ENCODE measurements at regions not wholly inside any gene's neighbourhood (a gene's known extent, or its start where the extent isn't known, plus 50 kb on each side); places are given as distances from the start of the nearest gene placed in this dataset.

DNA sequence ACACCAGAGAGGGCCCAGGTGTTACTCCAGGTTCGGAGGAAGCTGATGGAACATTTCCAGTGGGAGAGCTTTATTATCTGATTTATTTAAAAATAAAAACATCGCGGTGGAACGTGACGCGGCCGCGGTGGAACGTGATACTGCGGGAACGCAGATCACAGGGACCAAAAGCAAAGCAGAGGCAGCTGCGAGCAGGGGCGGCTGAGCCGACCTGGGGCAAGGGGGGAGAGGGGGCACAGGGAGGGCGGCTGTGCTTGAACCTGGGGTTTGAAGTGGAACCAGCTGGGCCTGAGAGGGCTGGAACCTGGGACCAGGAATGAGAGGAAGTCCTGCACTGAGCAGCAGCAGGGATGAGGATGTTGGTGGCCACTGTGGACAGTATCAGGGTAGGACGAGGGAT lies 583.5 kb upstream of the SALL3 start:
- DNase-seq, result no peak
- H3K27me3 Mint-ChIP-seq, result no peaks in the 10 kb centered on the region
- H3K27ac Mint-ChIP-seq, result no peak overlapping the region
- H3K36me3 Mint-ChIP-seq, result no peaks in the 10 kb centered on the region
- H3K4me3 Mint-ChIP-seq, result no peak overlapping the region
- H3K9me3 Mint-ChIP-seq, result no peaks in the 10 kb centered on the region
- H3K4me1 Mint-ChIP-seq, result no peaks in the 10 kb centered on the region

GRCh38 chr18:78396756-78397155 lies 582.9 kb upstream of the SALL3 start:
- Mint-ChIP-seq H3K4me1 (no peaks in the 10 kb centered on the region), H3K27me3 (no peaks in the 10 kb centered on the region), H3K27ac (no peak overlapping the region), H3K9me3 (no peaks in the 10 kb centered on the region), H3K36me3 (no peaks in the 10 kb centered on the region), H3K4me3 (no peak overlapping the region)
- no peak for DNase-seq

DNA sequence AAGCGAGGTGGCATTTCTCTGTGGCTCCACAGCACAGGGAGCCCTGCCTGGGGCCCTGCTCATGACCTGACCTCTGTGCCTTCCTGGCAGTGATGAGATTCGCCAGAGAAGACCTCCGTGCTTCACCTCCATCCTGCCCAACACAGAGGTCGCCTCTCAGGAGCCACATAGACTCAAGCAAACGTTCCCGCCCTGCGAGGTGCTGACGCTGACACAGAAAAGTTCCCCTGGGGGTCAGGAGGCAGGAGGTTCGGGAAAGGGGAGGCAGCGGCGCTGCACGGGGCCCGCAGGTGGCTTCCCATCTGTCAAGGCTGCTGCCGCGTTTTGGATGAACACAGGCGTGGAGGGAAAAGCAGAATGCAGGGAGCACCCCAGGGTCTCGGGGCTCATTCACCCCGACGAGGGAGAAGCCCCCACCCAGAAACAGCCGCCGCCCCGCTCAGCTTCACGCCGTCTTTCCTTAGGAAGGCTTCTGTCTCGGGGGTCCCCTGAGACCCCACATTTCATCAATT lies 579.6 kb upstream of the SALL3 start:
- Mint-ChIP-seq H3K9me3 (no peaks in the 10 kb centered on the region), H3K4me1 (no peaks in the 10 kb centered on the region), H3K4me3 (no peak overlapping the region), H3K27ac (no peak overlapping the region), H3K27me3 (peaks cover under 1% of the 10 kb centered on the region), H3K36me3 (no peaks in the 10 kb centered on the region)
- DNase-seq, result no peak

DNA sequence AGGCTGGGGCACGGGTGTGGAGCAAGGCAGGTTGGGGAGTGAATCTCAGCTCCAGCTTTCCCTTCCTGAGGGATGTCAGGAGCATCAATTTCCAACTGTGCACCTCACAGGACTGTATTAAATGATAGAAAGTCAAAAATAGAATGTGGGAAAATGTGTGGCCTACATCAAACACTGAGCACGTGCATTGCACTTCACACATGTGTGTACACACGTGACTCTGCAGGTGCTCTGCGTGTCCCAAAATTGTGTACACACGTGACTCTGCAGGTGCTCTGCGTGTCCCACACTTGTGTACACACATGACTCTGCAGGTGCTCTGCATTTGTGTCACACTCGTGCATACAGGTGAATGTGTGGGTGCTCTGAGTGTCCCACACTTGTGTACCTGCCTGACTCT lies 577.2 kb upstream of the SALL3 start:
- DNase-seq, result no peak
- Mint-ChIP-seq H3K4me1 (peaks cover 5% of the 10 kb centered on the region), H3K9me3 (no peaks in the 10 kb centered on the region), H3K27me3 (peaks cover 11% of the 10 kb centered on the region), H3K36me3 (no peaks in the 10 kb centered on the region), H3K27ac (no peak overlapping the region), H3K4me3 (no peak overlapping the region)

DNA sequence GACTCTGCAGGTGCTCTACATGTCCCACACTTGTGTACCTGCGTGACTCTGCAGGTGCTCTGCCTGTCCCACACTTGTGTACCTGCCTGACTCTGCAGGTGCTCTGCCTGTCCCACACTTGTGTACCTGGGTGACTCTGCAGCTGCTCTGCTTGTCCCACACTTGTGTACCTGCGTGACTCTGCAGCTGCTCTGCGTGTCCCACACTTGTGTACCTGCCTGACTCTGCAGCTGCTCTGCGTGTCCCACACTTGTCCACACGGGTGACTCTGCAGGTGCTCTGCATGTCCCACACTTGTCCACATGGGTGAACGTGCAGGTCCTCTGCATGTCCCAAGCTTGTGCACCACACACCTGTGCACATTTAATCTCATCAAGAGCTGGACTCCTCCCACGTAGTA lies 576.7 kb upstream of the SALL3 start:
- H3K27me3 Mint-ChIP-seq, result peaks cover 11% of the 10 kb centered on the region
- no peak overlapping the region for H3K4me3 Mint-ChIP-seq
- no peaks in the 10 kb centered on the region for H3K9me3 Mint-ChIP-seq
- peaks cover 6% of the 10 kb centered on the region for H3K4me1 Mint-ChIP-seq
- H3K36me3 Mint-ChIP-seq, result no peaks in the 10 kb centered on the region
- no peak overlapping the region for H3K27ac Mint-ChIP-seq
- no peak for DNase-seq

DNA sequence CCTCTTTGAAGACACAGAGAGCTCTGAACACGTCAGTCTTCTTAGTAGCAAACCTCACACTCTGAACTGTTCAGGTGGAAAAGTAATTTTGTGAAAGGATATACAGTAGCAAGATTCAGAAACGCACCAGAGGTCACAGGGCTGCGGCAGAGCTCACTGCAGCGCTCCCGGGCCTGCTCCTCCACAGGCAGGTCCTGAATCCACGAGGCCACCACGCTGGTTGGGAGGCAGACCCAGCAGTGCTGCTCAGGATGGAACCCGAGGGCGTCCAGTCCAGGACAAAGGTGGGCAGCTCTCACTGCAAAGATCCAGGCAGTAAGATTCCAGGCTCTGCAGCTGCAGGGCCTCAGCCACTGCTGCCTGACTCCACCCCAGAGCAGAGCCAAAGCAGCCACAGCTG lies 576.2 kb upstream of the SALL3 start:
- no peak for DNase-seq
- Mint-ChIP-seq H3K27ac (no peak overlapping the region), H3K4me3 (no peak overlapping the region), H3K9me3 (no peaks in the 10 kb centered on the region), H3K27me3 (peaks cover 11% of the 10 kb centered on the region), H3K4me1 (peaks cover 8% of the 10 kb centered on the region), H3K36me3 (no peaks in the 10 kb centered on the region)

DNA sequence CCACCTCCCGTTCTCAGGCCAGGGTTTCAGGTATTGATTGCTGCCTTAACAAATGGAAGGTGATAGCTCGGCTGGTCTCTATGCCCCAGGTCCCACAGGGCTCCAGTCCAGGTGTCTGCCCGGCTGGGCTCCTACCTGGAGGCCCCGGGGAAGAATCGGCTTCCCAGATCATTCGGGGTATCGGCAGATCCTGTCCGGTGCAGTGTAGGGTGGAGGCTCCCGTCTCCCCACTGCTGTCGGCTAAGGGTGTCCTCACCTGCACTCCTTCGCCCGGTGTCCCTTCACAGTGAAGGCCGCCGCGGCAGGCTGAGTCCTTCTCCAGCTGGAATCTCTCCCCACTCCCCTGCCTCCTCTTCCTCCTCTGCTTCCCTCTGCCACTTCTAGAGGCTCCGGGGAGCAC lies 573.9 kb upstream of the SALL3 start:
- H3K36me3 Mint-ChIP-seq, result no peaks in the 10 kb centered on the region
- H3K27me3 Mint-ChIP-seq, result peaks cover 11% of the 10 kb centered on the region
- no peaks in the 10 kb centered on the region for H3K9me3 Mint-ChIP-seq
- H3K4me1 Mint-ChIP-seq, result peaks cover 8% of the 10 kb centered on the region
- H3K4me3 Mint-ChIP-seq, result no peak overlapping the region
- no peak overlapping the region for H3K27ac Mint-ChIP-seq
- no peak for DNase-seq

DNA sequence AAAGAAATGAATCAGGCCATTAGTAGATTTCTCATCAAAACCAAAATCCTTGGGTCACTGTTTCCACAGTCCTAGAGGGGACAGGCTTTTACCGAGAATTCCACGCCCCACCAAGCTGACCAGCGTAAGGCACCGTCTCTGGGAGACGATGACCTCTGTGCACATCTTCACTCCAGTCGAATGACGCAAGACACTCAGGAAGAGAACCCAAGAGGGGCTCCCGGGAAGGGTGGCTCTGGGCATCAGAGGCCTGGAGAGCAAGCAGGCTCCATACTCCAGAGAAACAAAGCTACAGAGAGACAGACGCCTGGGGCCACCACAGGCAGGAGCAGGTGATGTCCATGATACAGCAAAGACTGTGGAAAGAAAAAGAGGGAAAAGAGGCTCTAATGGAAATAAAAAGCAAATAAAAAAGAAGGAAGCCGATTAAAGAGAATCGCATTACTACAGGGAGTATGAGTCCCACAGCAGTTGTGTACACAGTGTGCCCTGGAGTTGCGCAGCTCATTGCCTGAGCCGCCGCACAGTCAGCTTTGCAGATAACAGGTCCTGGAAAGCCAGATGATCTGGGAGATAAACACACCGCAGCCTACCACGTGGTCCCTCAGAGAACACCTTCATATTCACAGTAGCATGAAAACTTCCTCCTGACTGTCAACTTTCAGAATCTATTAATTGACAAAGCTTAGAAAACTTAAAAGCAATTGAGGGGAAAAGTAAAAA lies 572.7 kb upstream of the SALL3 start:
- H3K4me1 Mint-ChIP-seq, result peaks cover 8% of the 10 kb centered on the region
- H3K27me3 Mint-ChIP-seq, result peaks cover 11% of the 10 kb centered on the region
- no peak overlapping the region for H3K27ac Mint-ChIP-seq
- no peaks in the 10 kb centered on the region for H3K36me3 Mint-ChIP-seq
- DNase-seq, result no peak
- H3K4me3 Mint-ChIP-seq, result no peak overlapping the region
- no peaks in the 10 kb centered on the region for H3K9me3 Mint-ChIP-seq

- Mint-ChIP-seq H3K4me1 (peaks cover 8% of the 10 kb centered on the region), H3K4me3 (no peak overlapping the region), H3K36me3 (no peaks in the 10 kb centered on the region), H3K27ac (no peak overlapping the region), H3K27me3 (peaks cover 11% of the 10 kb centered on the region), H3K9me3 (no peaks in the 10 kb centered on the region)
- no peak for DNase-seq
Measured at GRCh38 chr18:78407466-78407844, 572.2 kb upstream of the SALL3 start.

DNA sequence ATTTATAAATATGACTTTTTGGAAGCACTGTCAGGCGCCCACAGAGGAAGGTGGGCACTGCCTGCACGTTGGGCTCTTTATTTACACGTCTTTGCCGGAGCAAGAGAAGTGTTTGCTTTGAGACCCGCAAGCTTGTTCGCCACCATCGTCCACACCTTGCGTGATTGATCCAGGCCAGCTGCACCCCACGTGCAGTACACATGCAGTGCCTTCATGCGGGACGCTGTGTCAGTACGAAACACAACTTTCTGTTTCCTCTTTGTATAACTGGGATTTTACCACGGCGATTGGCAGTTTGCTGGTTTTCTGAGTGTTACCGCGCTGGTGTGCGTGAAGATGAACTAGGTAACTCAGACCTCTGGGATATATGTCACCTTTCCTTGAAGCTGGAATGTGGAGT lies 571.0 kb upstream of the SALL3 start:
- H3K4me1 Mint-ChIP-seq, result peaks cover 8% of the 10 kb centered on the region
- peaks cover 11% of the 10 kb centered on the region for H3K27me3 Mint-ChIP-seq
- H3K9me3 Mint-ChIP-seq, result no peaks in the 10 kb centered on the region
- H3K27ac Mint-ChIP-seq, result no peak overlapping the region
- DNase-seq, result no peak
- H3K36me3 Mint-ChIP-seq, result no peaks in the 10 kb centered on the region
- H3K4me3 Mint-ChIP-seq, result no peak overlapping the region

GRCh38 chr18:78410094-78410786 lies 569.4 kb upstream of the SALL3 start:
- no peak overlapping the region for H3K27ac Mint-ChIP-seq
- H3K4me1 Mint-ChIP-seq, result peaks cover 8% of the 10 kb centered on the region
- H3K27me3 Mint-ChIP-seq, result peaks cover 11% of the 10 kb centered on the region
- H3K9me3 Mint-ChIP-seq, result no peaks in the 10 kb centered on the region
- no peak overlapping the region for H3K4me3 Mint-ChIP-seq
- H3K36me3 Mint-ChIP-seq, result no peaks in the 10 kb centered on the region
- DNase-seq, result no peak

- no peak for DNase-seq
- H3K27ac Mint-ChIP-seq, result no peak overlapping the region
- H3K4me3 Mint-ChIP-seq, result no peak overlapping the region
- H3K27me3 Mint-ChIP-seq, result peaks cover 4% of the 10 kb centered on the region
- no peaks in the 10 kb centered on the region for H3K36me3 Mint-ChIP-seq
- no peaks in the 10 kb centered on the region for H3K9me3 Mint-ChIP-seq
- peaks cover 8% of the 10 kb centered on the region for H3K4me1 Mint-ChIP-seq
Measured at GRCh38 chr18:78411539-78411938, 568.1 kb upstream of the SALL3 start.

DNA sequence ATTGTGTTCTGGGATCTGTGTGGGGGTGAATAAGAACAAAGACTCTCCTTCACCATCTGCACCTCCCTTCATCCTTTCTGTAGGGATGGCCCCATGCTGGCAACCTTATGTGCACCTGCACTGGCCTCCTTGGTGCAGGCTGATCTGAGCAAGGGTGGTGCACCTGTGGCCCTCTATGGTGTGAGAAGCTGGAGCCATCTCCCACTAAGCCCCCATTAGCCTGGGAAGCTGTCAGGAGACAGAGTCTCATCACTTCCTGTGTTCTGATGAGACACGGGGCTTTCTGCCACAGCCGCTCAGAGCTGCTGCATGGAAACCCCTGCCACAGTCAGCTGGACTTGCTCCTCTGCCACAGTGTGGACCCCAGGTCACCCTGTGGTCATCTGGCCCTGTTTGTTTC lies 565.3 kb upstream of the SALL3 start:
- no peaks in the 10 kb centered on the region for H3K36me3 Mint-ChIP-seq
- H3K4me3 Mint-ChIP-seq, result no peak overlapping the region
- H3K27ac Mint-ChIP-seq, result no peak overlapping the region
- H3K27me3 Mint-ChIP-seq, result peaks cover 4% of the 10 kb centered on the region
- H3K4me1 Mint-ChIP-seq, result no peaks in the 10 kb centered on the region
- H3K9me3 Mint-ChIP-seq, result no peaks in the 10 kb centered on the region
- no peak for DNase-seq

DNA sequence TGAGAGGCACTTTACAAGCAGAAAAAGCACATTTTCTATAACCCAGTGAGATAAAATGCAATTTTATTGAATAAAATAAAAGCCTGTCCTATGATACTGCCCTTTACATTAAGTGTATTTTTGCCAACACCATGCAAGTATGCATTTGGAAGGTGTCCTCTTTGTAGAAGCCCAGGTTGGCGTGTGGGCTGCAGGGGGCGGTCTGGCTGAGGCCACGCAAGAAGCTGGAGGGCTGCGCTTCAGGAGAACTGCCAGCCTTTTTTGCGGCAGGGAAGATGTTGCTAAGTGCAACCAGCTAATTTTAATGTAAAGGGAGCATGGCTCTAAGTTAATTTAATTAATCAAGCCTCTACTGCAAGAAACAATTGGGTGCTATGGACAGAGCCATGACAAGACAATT lies 562.8 kb upstream of the SALL3 start:
- Mint-ChIP-seq H3K36me3 (no peaks in the 10 kb centered on the region), H3K9me3 (no peaks in the 10 kb centered on the region), H3K4me3 (no peak overlapping the region), H3K27ac (no peak overlapping the region), H3K4me1 (no peaks in the 10 kb centered on the region), H3K27me3 (peaks cover 4% of the 10 kb centered on the region)
- no peak for DNase-seq

DNA sequence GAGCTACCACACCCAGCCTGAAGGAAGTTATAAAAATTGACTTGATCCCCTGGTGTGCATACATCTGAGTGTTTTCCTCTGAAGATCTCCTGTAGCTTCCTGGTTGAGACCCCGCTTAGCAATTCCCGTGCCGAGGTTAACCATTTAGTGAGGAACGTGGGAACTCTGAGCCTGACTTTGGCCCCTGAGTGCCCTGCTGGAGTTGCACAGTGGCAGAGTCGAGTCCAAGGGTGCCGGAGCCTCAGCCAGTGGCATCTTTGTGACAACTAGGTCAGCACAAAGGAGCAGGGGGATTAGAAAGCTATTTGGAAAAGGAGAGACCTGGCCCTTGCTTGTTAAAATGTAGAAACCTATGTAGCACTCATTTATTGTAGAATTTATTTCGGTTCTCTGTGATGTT lies 561.2 kb upstream of the SALL3 start:
- Mint-ChIP-seq H3K4me1 (no peaks in the 10 kb centered on the region), H3K27ac (no peak overlapping the region), H3K36me3 (no peaks in the 10 kb centered on the region), H3K4me3 (no peak overlapping the region), H3K9me3 (no peaks in the 10 kb centered on the region), H3K27me3 (peaks cover 4% of the 10 kb centered on the region)
- no peak for DNase-seq

DNA sequence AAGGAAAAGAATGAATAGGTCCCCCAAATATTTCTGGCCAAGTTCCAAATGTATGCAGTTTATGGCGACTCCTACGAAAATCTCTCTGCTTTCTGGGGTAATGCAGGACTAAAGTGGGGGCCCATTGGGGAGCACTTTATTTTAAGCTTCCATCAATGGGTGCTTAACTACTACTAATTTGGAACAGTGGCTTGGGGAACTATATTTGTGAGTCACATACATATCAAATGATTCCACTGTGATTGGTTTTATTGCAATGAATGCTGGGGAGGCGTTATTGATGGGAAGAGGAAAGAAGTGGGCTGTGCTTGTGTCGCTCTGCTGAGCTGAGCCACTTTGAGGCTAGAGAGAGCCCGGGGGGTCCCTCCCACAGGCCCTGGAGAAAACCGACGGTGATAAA lies 560.4 kb upstream of the SALL3 start:
- no peaks in the 10 kb centered on the region for H3K9me3 Mint-ChIP-seq
- no peaks in the 10 kb centered on the region for H3K36me3 Mint-ChIP-seq
- peaks cover 4% of the 10 kb centered on the region for H3K27me3 Mint-ChIP-seq
- no peak overlapping the region for H3K27ac Mint-ChIP-seq
- H3K4me1 Mint-ChIP-seq, result no peaks in the 10 kb centered on the region
- no peak overlapping the region for H3K4me3 Mint-ChIP-seq
- no peak for DNase-seq

All from activated naive CD8-positive, alpha-beta T cell treated with anti-CD3 and anti-CD28 coated beads for 36 hours (primary cell).